ENCODE measurements at regions not wholly inside any gene's neighbourhood (a gene's known extent, or its start where the extent isn't known, plus 50 kb on each side); places are given as distances from the start of the nearest gene placed in this dataset.

GRCh38 chr3:72386327-72387000, 461.8 kb downstream of the SHQ1 start:
- Mint-ChIP-seq H3K27ac (no peak overlapping the region), H3K4me3 (no peak overlapping the region), H3K4me1 (peaks cover 71% of the 10 kb centered on the region), H3K36me3 (ENCODE audit: low read depth) (no peaks in the 10 kb centered on the region), H3K9me3 (no peaks in the 10 kb centered on the region), H3K27me3 (no peaks in the 10 kb centered on the region)
- intact Hi-C loops (cut with micrococcal nuclease), result no loop called here
- ChIA-PET POLR2A (no interaction called here), CTCF (no interaction called here)
- TF ChIP-seq CTCF (IDR thresholded peaks at IDR 0.05), result no peak
- ATAC-seq (ENCODE audit: low read depth) (no peak), DNase-seq (no peak)

GRCh38 chr3:72385167-72385566, 463.1 kb downstream of the SHQ1 start:
- no peaks in the 10 kb centered on the region for H3K36me3 Mint-ChIP-seq (ENCODE audit: low read depth)
- no peak for DNase-seq
- ATAC-seq (ENCODE audit: low read depth), result no peak
- no peak for TF ChIP-seq CTCF (IDR thresholded peaks at IDR 0.05)
- H3K27ac Mint-ChIP-seq, result no peak overlapping the region
- H3K27me3 Mint-ChIP-seq, result no peaks in the 10 kb centered on the region
- no peaks in the 10 kb centered on the region for H3K9me3 Mint-ChIP-seq
- intact Hi-C loops (cut with micrococcal nuclease), result loop anchor here (2.0 kb wide), 1 partner anchor 16 kb away; no protein-coding TSS in a partner anchor
- CTCF ChIA-PET, result no interaction called here
- POLR2A ChIA-PET, result no interaction called here
- no peak overlapping the region for H3K4me3 Mint-ChIP-seq
- H3K4me1 Mint-ChIP-seq, result peaks cover 80% of the 10 kb centered on the region

- no peaks in the 10 kb centered on the region for H3K27me3 Mint-ChIP-seq
- ATAC-seq (ENCODE audit: low read depth), result no peak
- intact Hi-C loops (cut with micrococcal nuclease), result loop anchor here (2.0 kb wide), 1 partner anchor 16 kb away; no protein-coding TSS in a partner anchor
- H3K4me1 Mint-ChIP-seq, result peaks cover 80% of the 10 kb centered on the region
- ChIA-PET POLR2A (interaction anchor here (0.7 kb wide), 1 partner anchor 8 kb away, joined by 3 read pairs; no protein-coding TSS in a partner anchor), CTCF (no interaction called here)
- peaks cover 3% of the 10 kb centered on the region for H3K36me3 Mint-ChIP-seq (ENCODE audit: low read depth)
- no peak overlapping the region for H3K27ac Mint-ChIP-seq
- no peak overlapping the region for H3K4me3 Mint-ChIP-seq
- no peak for TF ChIP-seq CTCF (IDR thresholded peaks at IDR 0.05)
- DNase-seq, result no peak
- H3K9me3 Mint-ChIP-seq, result no peaks in the 10 kb centered on the region
These were observed 463.6 kb downstream of the SHQ1 start for GRCh38 chr3:72384602-72385001.

- intact Hi-C loops (cut with micrococcal nuclease), result loop anchor here (2.0 kb wide), 1 partner anchor 17 kb away; no protein-coding TSS in a partner anchor
- no peaks in the 10 kb centered on the region for H3K27me3 Mint-ChIP-seq
- ATAC-seq (ENCODE audit: low read depth), result no peak
- peaks cover 10% of the 10 kb centered on the region for H3K36me3 Mint-ChIP-seq (ENCODE audit: low read depth)
- CTCF ChIA-PET, result no interaction called here
- no peak overlapping the region for H3K27ac Mint-ChIP-seq
- POLR2A ChIA-PET, result interaction anchor here (0.7 kb wide), 1 partner anchor 8 kb away, joined by 3 read pairs; no protein-coding TSS in a partner anchor
- DNase-seq, result no peak
- no peak for TF ChIP-seq CTCF (IDR thresholded peaks at IDR 0.05)
- no peaks in the 10 kb centered on the region for H3K9me3 Mint-ChIP-seq
- peaks cover 77% of the 10 kb centered on the region for H3K4me1 Mint-ChIP-seq
- no peak overlapping the region for H3K4me3 Mint-ChIP-seq
These were observed 464.4 kb downstream of the SHQ1 start for GRCh38 chr3:72383883-72384282.

- Mint-ChIP-seq H3K4me1 (peaks cover 72% of the 10 kb centered on the region), H3K36me3 (ENCODE audit: low read depth) (peaks cover 16% of the 10 kb centered on the region), H3K9me3 (no peaks in the 10 kb centered on the region), H3K4me3 (no peak overlapping the region), H3K27ac (no peak overlapping the region), H3K27me3 (no peaks in the 10 kb centered on the region)
- ATAC-seq (ENCODE audit: low read depth) (no peak), DNase-seq (no peak)
- TF ChIP-seq CTCF (IDR thresholded peaks at IDR 0.05), result no peak
- CTCF ChIA-PET, result no interaction called here
- POLR2A ChIA-PET, result no interaction called here
- intact Hi-C loops (cut with micrococcal nuclease), result no loop called here
These were observed 465.0 kb downstream of the SHQ1 start for GRCh38 chr3:72383230-72383629.
